ENCODE measurements at regions not wholly inside any gene's neighbourhood (a gene's known extent, or its start where the extent isn't known, plus 50 kb on each side); places are given as distances from the start of the nearest gene placed in this dataset.
"Not testable (repeated sequence)": the region's sequence is repeated elsewhere in the genome, so short reads cannot be mapped to it uniquely, and the experiment has no call there.

- no peak for DNase-seq
Observed at GRCh38 chr16:73949574-73950320, 346.9 kb upstream of the PSMD7 start.

GRCh38 chr16:73945631-73946030 is 351.0 kb upstream of the PSMD7 start:
- DNase-seq: no peak

GRCh38 chr16:73943184-73943583 is 353.4 kb upstream of the PSMD7 start:
- not testable (repeated sequence) for DNase-seq

- DNase-seq: not testable (repeated sequence)
Observed at GRCh38 chr16:73940786-73941185, 355.8 kb upstream of the PSMD7 start.

GRCh38 chr16:73923951-73924350 is 372.7 kb upstream of the PSMD7 start:
- no peak for DNase-seq

- no peak for DNase-seq
Observed at GRCh38 chr16:73921295-73921694, 375.3 kb upstream of the PSMD7 start.

GRCh38 chr16:73916829-73917594 is 379.6 kb upstream of the PSMD7 start:
- no peak for DNase-seq

GRCh38 chr16:73915935-73916334 is 380.7 kb upstream of the PSMD7 start:
- DNase-seq: no peak

GRCh38 chr16:73915140-73915539 is 381.5 kb upstream of the PSMD7 start:
- DNase-seq: no peak

GRCh38 chr16:73912850-73913249 is 383.8 kb upstream of the PSMD7 start:
- no peak for DNase-seq

GRCh38 chr16:73912281-73912680 is 384.3 kb upstream of the PSMD7 start:
- no peak for DNase-seq

- no peak for DNase-seq
Observed at GRCh38 chr16:73909529-73910035, 387.0 kb upstream of the PSMD7 start.

- no peak for DNase-seq
Observed at GRCh38 chr16:73891129-73891542, 405.5 kb upstream of the PSMD7 start.

GRCh38 chr16:73890186-73891128 is 406.2 kb upstream of the PSMD7 start:
- no peak for DNase-seq

- DNase-seq: no peak
Observed at GRCh38 chr16:73888840-73889490, 407.6 kb upstream of the PSMD7 start.

GRCh38 chr16:73887911-73888310 is 408.7 kb upstream of the PSMD7 start:
- no peak for DNase-seq

- DNase-seq: no peak
Observed at GRCh38 chr16:73886426-73886825, 410.2 kb upstream of the PSMD7 start.

GRCh38 chr16:73885319-73885718 is 411.3 kb upstream of the PSMD7 start:
- no peak for DNase-seq

GRCh38 chr16:73883841-73884240 is 412.8 kb upstream of the PSMD7 start:
- no peak for DNase-seq

- no peak for DNase-seq
Observed at GRCh38 chr16:73883126-73883525, 413.5 kb upstream of the PSMD7 start.

- DNase-seq: no peak
Observed at GRCh38 chr16:73882651-73883050, 414.0 kb upstream of the PSMD7 start.

GRCh38 chr16:73882033-73882432 is 414.6 kb upstream of the PSMD7 start:
- no peak for DNase-seq

Data from suppressor macrophage treated with lipopolysaccharide for 4 hours (primary cell).